Peyer's patch (tissue), 4 donors: ENCODE measurements at regions not wholly inside any gene's neighbourhood (a gene's known extent, or its start where the extent isn't known, plus 50 kb on each side); places are given as distances from the start of the nearest gene placed in this dataset.

Source experiments
- POLR2A ChIP-seq, 2 donors: fragments of 450-650 bp; IDR thresholded peaks; one replicate each; pipeline ENCODE4 v1.5.1; 2017; ENCODE audit warnings: antibody characterized with exemption in 2 of 2, mild to moderate bottlenecking in 2 of 2, moderate library complexity in 2 of 2
- TF ChIP-seq, protein P1 (sequence below), 6 experiments: fragments of 450-650 bp in 4 of 6; fragments of 200-600 bp in 2 of 6; sonication (generic) in 1 of 6; IDR thresholded peaks; one replicate each; pipeline ENCODE4 v1.5.1; 2017 to 2019; ENCODE audit warnings: antibody characterized with exemption in 6 of 6, mild to moderate bottlenecking in 3 of 6, moderate library complexity in 1 of 6

DNA sequence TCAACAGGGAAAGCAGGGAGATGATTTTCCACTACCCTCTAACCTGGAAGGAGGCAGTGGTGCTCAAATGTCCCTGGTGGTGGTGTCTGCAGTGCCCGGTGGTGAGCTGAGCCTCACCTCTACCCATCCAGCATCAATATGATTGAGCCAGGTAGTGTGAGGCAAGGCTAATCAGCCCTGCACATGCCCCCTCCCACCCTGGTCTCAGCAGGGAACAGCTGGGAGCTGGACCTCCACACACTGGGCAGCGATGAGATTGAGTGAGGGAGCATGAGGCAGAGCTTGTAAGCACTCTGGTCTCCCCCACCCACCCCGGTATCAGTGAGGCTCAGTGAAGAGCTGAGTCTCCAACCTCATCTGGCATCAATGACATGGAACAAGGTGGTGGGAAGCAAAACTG is 634.3 kb downstream of the PTPRU start:
- TF ChIP-seq, protein P1, sequence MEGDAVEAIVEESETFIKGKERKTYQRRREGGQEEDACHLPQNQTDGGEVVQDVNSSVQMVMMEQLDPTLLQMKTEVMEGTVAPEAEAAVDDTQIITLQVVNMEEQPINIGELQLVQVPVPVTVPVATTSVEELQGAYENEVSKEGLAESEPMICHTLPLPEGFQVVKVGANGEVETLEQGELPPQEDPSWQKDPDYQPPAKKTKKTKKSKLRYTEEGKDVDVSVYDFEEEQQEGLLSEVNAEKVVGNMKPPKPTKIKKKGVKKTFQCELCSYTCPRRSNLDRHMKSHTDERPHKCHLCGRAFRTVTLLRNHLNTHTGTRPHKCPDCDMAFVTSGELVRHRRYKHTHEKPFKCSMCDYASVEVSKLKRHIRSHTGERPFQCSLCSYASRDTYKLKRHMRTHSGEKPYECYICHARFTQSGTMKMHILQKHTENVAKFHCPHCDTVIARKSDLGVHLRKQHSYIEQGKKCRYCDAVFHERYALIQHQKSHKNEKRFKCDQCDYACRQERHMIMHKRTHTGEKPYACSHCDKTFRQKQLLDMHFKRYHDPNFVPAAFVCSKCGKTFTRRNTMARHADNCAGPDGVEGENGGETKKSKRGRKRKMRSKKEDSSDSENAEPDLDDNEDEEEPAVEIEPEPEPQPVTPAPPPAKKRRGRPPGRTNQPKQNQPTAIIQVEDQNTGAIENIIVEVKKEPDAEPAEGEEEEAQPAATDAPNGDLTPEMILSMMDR (IDR thresholded peaks at IDR 0.05), result no peak
- no peak for TF ChIP-seq POLR2A (IDR thresholded peaks at IDR 0.05)
